ENCODE measurements at regions not wholly inside any gene's neighbourhood (a gene's known extent, or its start where the extent isn't known, plus 50 kb on each side); places are given as distances from the start of the nearest gene placed in this dataset.
A peak's percentile ranks its signal among the peaks of the same experiment; 100 is the strongest.

GRCh38 chr16:80164966-80165550, 375.7 kb upstream of the DYNLRB2 start:
- DNase-seq (no peak), ATAC-seq (no peak)
- intact Hi-C loops (cut with micrococcal nuclease) = no loop called here

DNA sequence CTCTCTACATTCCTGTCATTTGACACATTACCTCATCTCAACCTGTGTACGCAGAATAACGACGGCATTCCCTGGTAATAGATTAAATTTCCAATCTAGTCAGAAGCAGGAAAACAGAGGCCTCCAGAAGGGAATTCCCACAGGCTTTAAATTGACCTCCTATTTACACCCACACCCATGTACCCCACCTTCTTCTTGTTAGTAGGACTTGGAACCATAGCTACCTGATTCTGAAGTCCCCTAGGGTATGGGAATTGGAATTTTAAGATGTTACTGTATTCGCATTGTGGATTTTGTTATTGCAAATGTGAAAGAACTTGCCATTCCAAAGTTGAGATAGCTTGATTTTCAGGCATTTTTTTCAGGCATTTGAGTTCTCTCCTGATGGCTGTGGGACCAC, 377.5 kb upstream of the DYNLRB2 start:
- intact Hi-C loops (cut with micrococcal nuclease) = no loop called here
- ATAC-seq (no peak), DNase-seq (no peak)

GRCh38 chr16:80161799-80162739, 378.7 kb upstream of the DYNLRB2 start:
- ATAC-seq (no peak), DNase-seq (no peak)
- intact Hi-C loops (cut with micrococcal nuclease) = no loop called here

- DNase-seq (no peak), ATAC-seq (no peak)
- intact Hi-C loops (cut with micrococcal nuclease) = no loop called here
These were observed 382.0 kb upstream of the DYNLRB2 start for GRCh38 chr16:80158766-80159165.

GRCh38 chr16:80151722-80152111, 389.1 kb upstream of the DYNLRB2 start:
- ATAC-seq (peak; percentile 36), DNase-seq (no peak)
- intact Hi-C loops (cut with micrococcal nuclease) = no loop called here

DNA sequence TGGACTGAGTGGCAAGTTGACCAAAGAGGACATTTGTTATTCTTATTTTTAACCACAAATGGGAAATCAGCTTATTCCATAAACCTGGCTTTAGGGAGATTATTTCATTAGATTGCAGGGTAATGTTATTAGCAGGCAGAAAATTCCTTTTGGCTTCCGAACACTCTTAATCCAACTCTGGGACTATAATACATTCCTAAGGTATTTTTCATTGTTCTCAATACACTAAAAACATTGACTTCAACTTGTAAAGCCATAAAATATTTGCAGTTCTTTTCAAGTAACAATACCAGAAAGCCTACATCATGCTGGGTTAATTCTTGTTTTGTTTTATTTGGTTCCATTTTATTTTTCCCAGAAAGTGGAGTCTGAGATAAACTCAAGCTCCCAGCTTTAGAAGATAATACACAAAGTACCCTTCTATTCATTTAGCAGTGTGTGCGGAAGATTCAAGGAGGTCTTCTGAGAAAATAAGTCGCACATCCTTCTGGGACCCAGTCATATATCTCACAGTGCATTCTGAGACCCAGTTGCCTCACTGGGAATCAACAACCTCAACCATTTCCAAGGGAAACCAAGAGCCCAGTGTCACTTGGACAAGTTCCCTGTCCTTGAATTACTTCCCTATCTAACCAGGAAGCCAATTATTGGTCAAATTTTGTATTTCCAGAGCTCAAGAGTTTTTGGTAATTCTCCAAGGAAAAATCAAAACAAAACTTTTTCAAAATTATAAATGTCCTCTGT, 389.6 kb upstream of the DYNLRB2 start:
- intact Hi-C loops (cut with micrococcal nuclease) = no loop called here
- peak; percentile 60 for ATAC-seq
- no peak for DNase-seq

DNA sequence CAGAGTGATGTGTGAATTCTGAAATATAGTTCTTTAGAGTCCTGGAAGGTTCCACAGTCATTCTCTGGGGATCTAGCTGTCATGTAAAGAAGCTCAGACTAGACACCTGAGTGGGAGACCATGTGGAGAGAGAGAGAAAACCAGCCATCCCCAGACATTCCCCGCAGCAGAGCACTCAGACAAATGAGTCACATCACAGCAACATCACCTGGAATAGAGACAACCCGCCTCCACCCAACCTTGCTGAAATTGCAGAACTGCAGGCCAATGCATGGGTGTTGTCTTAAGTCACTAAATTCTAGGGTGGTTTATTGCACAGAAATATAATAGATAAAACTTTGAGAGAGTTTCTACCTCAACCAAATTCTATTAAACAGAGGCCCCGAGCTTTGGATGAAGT, 392.0 kb upstream of the DYNLRB2 start:
- no peak for DNase-seq
- ATAC-seq = no peak
- intact Hi-C loops (cut with micrococcal nuclease) = no loop called here

DNA sequence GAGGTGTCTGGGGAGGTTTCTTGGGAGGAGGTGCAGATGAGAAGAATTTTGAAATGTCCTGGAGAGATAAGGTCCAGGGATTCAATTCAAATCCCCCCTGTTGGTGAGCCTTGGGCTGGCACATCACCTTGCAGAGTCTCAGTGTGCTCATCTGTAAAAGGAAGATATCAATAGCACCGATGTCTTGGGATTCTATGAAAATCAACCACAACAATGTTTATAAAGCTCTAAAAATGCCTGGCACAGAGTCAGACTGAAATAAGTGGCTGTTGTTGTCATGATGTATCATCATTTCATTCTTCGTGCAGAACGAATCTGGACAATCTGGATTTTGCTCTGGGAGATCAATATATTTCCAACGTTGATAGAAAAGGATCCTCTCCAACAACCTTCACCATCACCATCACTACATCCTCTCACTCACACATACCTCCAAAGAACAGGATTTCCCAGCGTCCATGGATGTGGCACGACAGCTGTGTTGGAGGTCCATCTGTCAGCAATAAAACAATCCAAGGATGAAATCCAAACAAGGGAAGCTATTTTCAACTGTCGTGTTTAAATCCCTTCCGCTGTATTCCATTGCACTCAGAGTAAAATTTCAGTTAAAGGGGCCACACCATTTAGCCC, 393.7 kb upstream of the DYNLRB2 start:
- ATAC-seq (no peak), DNase-seq (no peak)
- intact Hi-C loops (cut with micrococcal nuclease) = no loop called here

DNA sequence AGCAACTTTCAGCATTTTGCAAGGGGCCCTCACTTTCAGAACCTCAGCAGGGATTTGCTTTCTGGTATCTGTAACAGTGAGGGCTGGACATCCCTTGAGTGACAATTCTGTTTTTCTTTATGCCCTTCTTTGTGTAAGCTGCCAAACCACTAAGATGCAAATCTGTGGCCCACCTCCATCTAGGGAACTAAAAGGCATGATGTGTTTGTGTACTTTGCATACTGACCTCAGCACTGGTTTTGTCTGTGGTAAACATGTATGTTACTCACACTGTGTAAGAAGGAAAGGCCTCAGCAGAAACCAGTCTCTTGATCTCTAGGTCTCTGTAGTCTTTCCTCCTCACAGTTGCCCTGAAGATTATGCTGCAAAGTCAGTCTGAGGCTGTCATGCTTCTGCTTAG, 396.6 kb upstream of the DYNLRB2 start:
- intact Hi-C loops (cut with micrococcal nuclease) = no loop called here
- no peak for ATAC-seq
- no peak for DNase-seq

DNA sequence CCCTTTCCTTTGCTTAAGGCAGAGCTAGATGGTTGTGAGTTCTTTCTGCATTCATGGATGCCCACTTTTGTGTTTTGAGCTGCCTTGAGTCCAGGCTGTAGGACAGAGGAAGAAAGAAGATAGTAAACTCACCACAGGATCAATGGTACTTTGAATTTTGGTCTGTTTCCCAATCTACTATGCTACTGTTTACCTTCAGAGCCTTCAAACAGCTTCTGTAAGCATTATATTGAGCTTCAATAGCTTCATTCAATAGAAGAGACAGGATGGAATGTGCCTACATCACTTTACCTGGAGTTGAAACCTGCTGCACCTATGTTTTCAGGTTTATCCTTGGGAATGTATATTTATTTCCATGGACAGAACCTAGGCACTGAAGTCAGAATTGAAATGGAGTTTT, 397.9 kb upstream of the DYNLRB2 start:
- intact Hi-C loops (cut with micrococcal nuclease) = no loop called here
- ATAC-seq (no peak), DNase-seq (no peak)

- intact Hi-C loops (cut with micrococcal nuclease) = no loop called here
- ATAC-seq (no peak), DNase-seq (no peak)
These were observed 398.5 kb upstream of the DYNLRB2 start for GRCh38 chr16:80142281-80142680.

DNA sequence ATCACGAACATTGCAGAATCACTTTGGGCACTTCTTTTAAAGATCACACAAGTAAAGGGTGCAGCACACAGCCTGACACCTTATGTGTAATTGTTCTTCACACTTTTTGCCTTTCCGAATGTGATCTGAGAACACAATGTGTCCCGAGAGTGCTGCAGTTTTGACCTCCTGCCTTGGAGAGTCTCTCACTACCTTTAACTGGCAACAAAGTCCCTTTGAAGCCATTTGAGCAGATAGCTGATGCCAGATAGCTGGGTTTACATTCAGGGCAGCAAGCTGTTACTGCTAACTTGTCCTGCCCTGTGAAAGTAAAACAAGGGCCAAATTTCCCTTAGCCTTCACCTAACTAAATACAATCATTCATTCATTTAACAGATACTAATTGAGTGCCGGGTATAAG, 411.0 kb upstream of the DYNLRB2 start:
- intact Hi-C loops (cut with micrococcal nuclease) = no loop called here
- ATAC-seq (no peak), DNase-seq (no peak)

- DNase-seq = peak; percentile 60
- intact Hi-C loops (cut with micrococcal nuclease) = no loop called here
- ATAC-seq = peak; percentile 87
These were observed 415.1 kb upstream of the DYNLRB2 start for GRCh38 chr16:80125677-80126076.

- ATAC-seq = peak; percentile 13
- intact Hi-C loops (cut with micrococcal nuclease) = no loop called here
These were observed 417.6 kb upstream of the DYNLRB2 start for GRCh38 chr16:80123189-80123588.

DNA sequence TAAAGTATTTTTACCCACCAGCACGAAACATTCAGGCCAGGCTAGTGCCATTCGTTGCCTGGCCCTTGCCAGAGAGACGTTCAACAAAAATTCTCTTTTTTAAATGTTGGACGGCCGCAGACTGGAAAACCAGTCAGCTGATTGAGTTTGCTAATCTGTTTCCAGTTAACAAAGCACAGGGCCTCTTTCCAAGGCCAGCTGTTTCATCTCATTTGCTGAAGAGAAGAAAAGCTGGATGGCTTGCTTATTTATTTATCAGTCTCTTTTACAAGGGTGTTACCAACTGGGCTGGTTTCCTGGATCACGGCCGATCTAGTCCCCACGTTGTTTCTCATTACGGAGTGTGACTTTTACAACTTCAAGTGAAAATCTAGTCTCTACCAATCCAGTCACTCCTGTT, 418.7 kb upstream of the DYNLRB2 start:
- DNase-seq (peak; percentile 52), ATAC-seq (peak; percentile 69)
- intact Hi-C loops (cut with micrococcal nuclease) = no loop called here

More at GRCh38 chr16:80123189-80123588, 417.6 kb upstream of the DYNLRB2 start:
- DNase-seq = no peak

- ATAC-seq = no peak
- intact Hi-C loops (cut with micrococcal nuclease) = no loop called here
- no peak for DNase-seq
These were observed 419.3 kb upstream of the DYNLRB2 start for GRCh38 chr16:80121522-80121909.

- ATAC-seq (no peak), DNase-seq (no peak)
- intact Hi-C loops (cut with micrococcal nuclease) = no loop called here
These were observed 419.8 kb upstream of the DYNLRB2 start for GRCh38 chr16:80120899-80121521.

DNA sequence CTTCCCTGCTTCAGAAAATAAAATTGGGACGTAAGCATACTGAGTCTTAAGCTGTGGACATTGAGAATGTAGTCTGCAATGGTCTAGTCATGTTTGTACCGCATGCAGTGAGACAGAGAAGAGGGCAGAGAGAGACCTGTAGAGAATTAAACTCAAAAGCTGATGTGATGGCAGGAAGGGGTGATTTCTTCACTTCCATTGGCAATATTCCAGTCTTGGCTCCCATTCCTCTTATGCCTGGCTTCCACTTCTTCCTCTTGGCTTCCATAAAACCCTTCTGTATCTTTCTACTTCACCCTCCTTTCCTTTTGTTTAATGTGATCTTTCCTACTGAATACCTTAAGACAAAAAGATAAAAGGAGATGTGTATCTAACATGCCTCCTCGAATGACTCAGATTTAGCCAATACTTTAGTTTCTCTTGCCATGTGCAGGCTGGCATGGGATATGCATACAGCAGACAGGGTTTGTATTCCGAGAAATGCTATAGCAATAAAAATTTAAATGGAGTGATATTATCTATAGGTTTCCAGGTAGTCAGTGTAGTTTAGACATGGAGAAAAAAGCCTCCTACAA, 423.1 kb upstream of the DYNLRB2 start:
- intact Hi-C loops (cut with micrococcal nuclease) = no loop called here
- DNase-seq (no peak), ATAC-seq (no peak)

DNA sequence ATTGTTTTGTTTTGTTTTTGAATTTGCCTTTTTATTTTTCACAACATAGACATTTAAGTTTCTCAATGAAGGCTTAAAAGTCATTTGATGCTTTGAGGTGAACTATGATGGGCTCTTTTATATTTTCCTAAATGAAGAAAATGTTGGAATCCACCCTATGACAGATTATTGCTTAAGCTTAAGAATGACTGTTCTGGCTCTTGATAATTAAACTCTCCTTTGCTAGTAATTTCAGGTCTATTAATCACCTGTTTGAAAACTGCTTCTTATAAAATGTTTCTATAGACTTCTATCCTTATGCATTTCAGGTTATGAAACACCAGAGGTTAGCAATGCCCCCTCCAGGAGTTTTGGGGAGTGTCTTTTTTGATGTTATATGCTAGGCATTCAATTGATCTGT, 424.1 kb upstream of the DYNLRB2 start:
- intact Hi-C loops (cut with micrococcal nuclease) = no loop called here
- no peak for DNase-seq

More for the DNA sequence above, 424.1 kb upstream of the DYNLRB2 start:
- ATAC-seq = no peak

All from left ventricle myocardium superior (tissue), 1 donor.